ENCODE measurements at regions not wholly inside any gene's neighbourhood (a gene's known extent, or its start where the extent isn't known, plus 50 kb on each side); places are given as distances from the start of the nearest gene placed in this dataset.

DNA sequence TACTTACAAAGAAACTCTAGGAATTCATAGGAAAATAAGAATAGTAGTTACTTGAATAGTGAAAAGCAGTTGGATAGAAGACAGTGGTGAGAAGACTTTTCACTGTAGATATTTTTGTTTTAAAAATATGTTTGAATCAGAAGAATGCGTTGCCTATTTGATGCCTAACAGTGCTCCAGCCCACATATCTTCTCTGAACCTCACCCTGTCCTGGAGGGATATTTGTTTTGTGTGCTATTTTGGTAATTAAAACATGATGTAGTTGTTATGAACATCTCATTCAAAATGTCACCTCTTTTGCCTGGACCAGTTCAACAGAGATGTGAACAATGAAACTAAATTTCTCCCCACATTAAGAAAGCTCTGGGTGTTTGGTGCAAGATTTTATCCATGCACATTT, 87.6 kb downstream of the CARTPT start:
- Histone ChIP-seq H2AFZ (ENCODE audit: low read length) (no peak overlapping the region), H3K4me2 (ENCODE audit: low read depth, low read length, poor library complexity, severe bottlenecking) (no peak overlapping the region), H3K9ac (ENCODE audit: low read depth, low read length, poor library complexity, severe bottlenecking) (no peak overlapping the region), H3K4me1 (ENCODE audit: insufficient read depth, low read length, poor library complexity, severe bottlenecking) (peaks cover 17% of the 10 kb centered on the region), H3K9me2 (replicated peaks; ENCODE audit: low read depth, low read length) (no peaks in the 10 kb centered on the region), H3K36me3 (ENCODE audit: insufficient read depth, low read length) (no peaks in the 10 kb centered on the region), H4K20me1 (ENCODE audit: insufficient read depth, low read length, poor library complexity, severe bottlenecking) (no peaks in the 10 kb centered on the region), H3K9me3 (ENCODE audit: insufficient read depth, low read depth, low read length) (no peaks in the 10 kb centered on the region), H3F3A (ENCODE audit: low read depth) (no peaks in the 10 kb centered on the region), H3K79me2 (ENCODE audit: insufficient read depth, low read length) (no peaks in the 10 kb centered on the region), H3K4me3 (ENCODE audit: low read length, poor library complexity, severe bottlenecking) (no peak overlapping the region), H3K27me3 (ENCODE audit: insufficient read depth, low read length, poor library complexity, severe bottlenecking) (no peaks in the 10 kb centered on the region)
- TF ChIP-seq EZH2phosphoT487 (IDR thresholded peaks at IDR 0.05; ENCODE audit: borderline replicate concordance): no peak
- TF ChIP-seq, protein P1, sequence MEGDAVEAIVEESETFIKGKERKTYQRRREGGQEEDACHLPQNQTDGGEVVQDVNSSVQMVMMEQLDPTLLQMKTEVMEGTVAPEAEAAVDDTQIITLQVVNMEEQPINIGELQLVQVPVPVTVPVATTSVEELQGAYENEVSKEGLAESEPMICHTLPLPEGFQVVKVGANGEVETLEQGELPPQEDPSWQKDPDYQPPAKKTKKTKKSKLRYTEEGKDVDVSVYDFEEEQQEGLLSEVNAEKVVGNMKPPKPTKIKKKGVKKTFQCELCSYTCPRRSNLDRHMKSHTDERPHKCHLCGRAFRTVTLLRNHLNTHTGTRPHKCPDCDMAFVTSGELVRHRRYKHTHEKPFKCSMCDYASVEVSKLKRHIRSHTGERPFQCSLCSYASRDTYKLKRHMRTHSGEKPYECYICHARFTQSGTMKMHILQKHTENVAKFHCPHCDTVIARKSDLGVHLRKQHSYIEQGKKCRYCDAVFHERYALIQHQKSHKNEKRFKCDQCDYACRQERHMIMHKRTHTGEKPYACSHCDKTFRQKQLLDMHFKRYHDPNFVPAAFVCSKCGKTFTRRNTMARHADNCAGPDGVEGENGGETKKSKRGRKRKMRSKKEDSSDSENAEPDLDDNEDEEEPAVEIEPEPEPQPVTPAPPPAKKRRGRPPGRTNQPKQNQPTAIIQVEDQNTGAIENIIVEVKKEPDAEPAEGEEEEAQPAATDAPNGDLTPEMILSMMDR (conservative IDR thresholded peaks at IDR 0.05; ENCODE audit: low read length): no peak

DNA sequence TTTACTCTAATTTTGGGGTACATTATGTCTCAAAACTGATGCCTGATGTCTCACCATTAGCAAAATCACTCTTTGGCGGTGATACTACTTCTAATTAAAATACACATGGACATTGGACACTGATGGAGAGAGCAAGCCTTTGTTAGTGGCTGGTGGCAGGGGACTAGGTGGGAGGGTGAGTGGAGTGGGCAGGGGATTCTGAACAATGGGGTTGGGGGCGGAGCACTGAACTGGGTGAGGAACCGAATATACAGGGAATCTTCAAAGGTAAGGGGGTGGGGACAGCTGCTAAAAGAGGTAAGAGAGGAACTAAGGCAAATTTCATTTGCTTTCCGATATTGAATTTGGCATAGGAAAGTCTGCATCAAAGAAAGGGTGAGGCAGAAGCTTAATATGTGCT, 88.8 kb downstream of the CARTPT start:
- no peaks in the 10 kb centered on the region for H3F3A ChIP-seq (ENCODE audit: low read depth)
- no peaks in the 10 kb centered on the region for H3K9me2 ChIP-seq (replicated peaks; ENCODE audit: low read depth, low read length)
- no peak for TF ChIP-seq EZH2phosphoT487 (IDR thresholded peaks at IDR 0.05; ENCODE audit: borderline replicate concordance)
- TF ChIP-seq, protein P1 (conservative IDR thresholded peaks at IDR 0.05; ENCODE audit: low read length): no peak
- no peaks in the 10 kb centered on the region for H3K9me3 ChIP-seq (ENCODE audit: insufficient read depth, low read depth, low read length)
- H2AFZ ChIP-seq (ENCODE audit: low read length): no peak overlapping the region
- no peaks in the 10 kb centered on the region for H3K27me3 ChIP-seq (ENCODE audit: insufficient read depth, low read length, poor library complexity, severe bottlenecking)
- no peaks in the 10 kb centered on the region for H3K36me3 ChIP-seq (ENCODE audit: insufficient read depth, low read length)
- H3K79me2 ChIP-seq (ENCODE audit: insufficient read depth, low read length): no peaks in the 10 kb centered on the region
- H3K4me1 ChIP-seq (ENCODE audit: insufficient read depth, low read length, poor library complexity, severe bottlenecking): peaks cover 17% of the 10 kb centered on the region
- no peaks in the 10 kb centered on the region for H4K20me1 ChIP-seq (ENCODE audit: insufficient read depth, low read length, poor library complexity, severe bottlenecking)
- no peak overlapping the region for H3K4me3 ChIP-seq (ENCODE audit: low read length, poor library complexity, severe bottlenecking)
- no peak overlapping the region for H3K9ac ChIP-seq (ENCODE audit: low read depth, low read length, poor library complexity, severe bottlenecking)
- no peak overlapping the region for H3K4me2 ChIP-seq (ENCODE audit: low read depth, low read length, poor library complexity, severe bottlenecking)

DNA sequence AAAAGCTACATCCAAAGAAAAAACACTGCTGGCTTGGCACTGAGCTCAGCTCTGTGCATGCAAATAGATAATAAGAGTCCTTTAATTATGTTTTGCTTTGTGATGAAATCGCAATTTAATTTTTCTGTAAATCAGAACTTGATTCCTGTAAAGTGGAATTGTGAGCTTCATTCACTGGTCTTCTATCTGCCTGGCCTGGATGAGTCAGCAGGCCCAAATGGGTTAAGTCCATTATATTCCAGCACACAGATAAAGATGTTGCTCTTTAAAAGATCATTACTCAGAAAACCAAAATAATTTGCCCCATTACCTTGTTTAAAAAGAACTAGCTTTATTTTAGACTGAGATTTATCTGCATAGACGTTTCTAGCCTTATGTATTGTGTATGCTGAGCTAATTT, 90.4 kb downstream of the CARTPT start:
- Histone ChIP-seq H3K4me2 (ENCODE audit: low read depth, low read length, poor library complexity, severe bottlenecking) (no peak overlapping the region), H3K9ac (ENCODE audit: low read depth, low read length, poor library complexity, severe bottlenecking) (no peak overlapping the region), H4K20me1 (ENCODE audit: insufficient read depth, low read length, poor library complexity, severe bottlenecking) (no peaks in the 10 kb centered on the region), H3K36me3 (ENCODE audit: insufficient read depth, low read length) (no peaks in the 10 kb centered on the region), H3K79me2 (ENCODE audit: insufficient read depth, low read length) (no peaks in the 10 kb centered on the region), H3K9me2 (replicated peaks; ENCODE audit: low read depth, low read length) (no peaks in the 10 kb centered on the region), H3K9me3 (ENCODE audit: insufficient read depth, low read depth, low read length) (no peaks in the 10 kb centered on the region), H2AFZ (ENCODE audit: low read length) (no peak overlapping the region), H3K27me3 (ENCODE audit: insufficient read depth, low read length, poor library complexity, severe bottlenecking) (no peaks in the 10 kb centered on the region), H3F3A (ENCODE audit: low read depth) (no peaks in the 10 kb centered on the region), H3K4me3 (ENCODE audit: low read length, poor library complexity, severe bottlenecking) (no peak overlapping the region), H3K4me1 (ENCODE audit: insufficient read depth, low read length, poor library complexity, severe bottlenecking) (peaks cover 17% of the 10 kb centered on the region)
- no peak for TF ChIP-seq EZH2phosphoT487 (IDR thresholded peaks at IDR 0.05; ENCODE audit: borderline replicate concordance)
- TF ChIP-seq, protein P1 (conservative IDR thresholded peaks at IDR 0.05; ENCODE audit: low read length): no peak

All from Loucy (cell line).